H1 (cell line): ENCODE measurements at regions not wholly inside any gene's neighbourhood (a gene's known extent, or its start where the extent isn't known, plus 50 kb on each side); places are given as distances from the start of the nearest gene placed in this dataset.

Experiments
- SRF ChIP-seq: IDR thresholded peaks from 2 replicates; pipeline ENCODE4 v1.6.1; 2011; ENCODE audit warnings: mild to moderate bottlenecking, low read depth, low read length, moderate library complexity

- peak; percentile 70 for TF ChIP-seq SRF
- TF ChIP-seq, all 59 proteins: peak for 26
Observed at GRCh38 chr1:244970744-244971551, 106.6 kb upstream of the HNRNPU start (continued).
